K562 (cell line): ENCODE measurements at regions not wholly inside any gene's neighbourhood (a gene's known extent, or its start where the extent isn't known, plus 50 kb on each side); places are given as distances from the start of the nearest gene placed in this dataset.

Source experiments
- ATAC-seq: fragments of 200-7000 bp; cut with Tn5 transposase; 3 replicates; pipeline ENCODE4 v1.9.1; 2020; ENCODE audit warnings: moderate library complexity
- BruUV-seq: library from RNA; stranded (reverse); fragments of 400-500 nt; replicated peaks from 2 replicates; lab custom pipeline; 2021; lab: Mats Ljungman, UMichigan
- CTCF ChIA-PET: fragments of 300-600 bp; formaldehyde crosslinking; extraction: SDS; loops from one replicate; lab custom pipeline; 2021; ENCODE audit warnings: low intra/inter-chr PET ratio; lab: Yijun Ruan, JAX
- POLR2A ChIA-PET: fragments of 300-600, 350-650 bp; sonication (Branson Sonifier 250); formaldehyde crosslinking; extraction: SDS; loops from one replicate; lab custom pipeline; 2021; ENCODE audit warnings: antibody characterized with exemption, inconsistent platforms; lab: Yijun Ruan, JAX
- DNase-seq, 4 experiments: peaks; one replicate each; pipeline versions ENCODE4 v3.0.0 to v3.0.0-alpha.2; 2011 to 2018; ENCODE audit warnings: low spot score in 3 of 4, mixed read lengths in 3 of 4; ENCODE audit errors: extremely low read depth in 1 of 4
- FAIRE-seq: peaks from 2 replicates; lab custom pipeline; 2011; peaks lifted over from hg19 to GRCh38; lab: Jason Lieb, UNC
- H2AFZ ChIP-seq: 2 replicates; pipeline ENCODE4 v1.6.0; 2011; ENCODE audit warnings: low read depth, low read length, control low read depth, inconsistent platforms
- H3K27ac ChIP-seq: fragments of 200-600 bp; 3 replicates; pipeline ENCODE4 v1.8.0; 2011; ENCODE audit warnings: low read depth, mild to moderate bottlenecking, control low read depth, inconsistent platforms, low read length, moderate library complexity, mixed read lengths; ENCODE audit errors: extremely low read depth
- H3K27me3 ChIP-seq, 2 experiments: fragments of 300-600 bp in 1 of 2; 2 replicates in 1 of 2; 3 replicates in 1 of 2; pipeline versions ENCODE4 v1.6.0 to v1.8.0; 2011; ENCODE audit warnings: inconsistent platforms in 2 of 2, low read length in 2 of 2, mild to moderate bottlenecking in 1 of 2, mixed read lengths in 1 of 2, moderate library complexity in 1 of 2; ENCODE audit not compliant: control insufficient read depth in 2 of 2, insufficient read depth in 2 of 2
- H3K36me3 ChIP-seq: fragments of 300-600 bp; 3 replicates; pipeline ENCODE4 v1.8.0; 2011; ENCODE audit warnings: mild to moderate bottlenecking, low read length, inconsistent platforms; ENCODE audit not compliant: control insufficient read depth, insufficient read depth
- H3K4me1 ChIP-seq, 2 experiments: fragments of 200-600 bp in 1 of 2; replicated peaks in 1 of 2; 2 replicates in 1 of 2; 3 replicates in 1 of 2; pipeline versions ENCODE4 v1.5.1 to v1.8.0; 2011; ENCODE audit warnings: inconsistent platforms in 2 of 2, low read length in 2 of 2, mild to moderate bottlenecking in 1 of 2, mixed read lengths in 1 of 2, moderate library complexity in 1 of 2; ENCODE audit not compliant: control insufficient read depth in 2 of 2, insufficient read depth in 2 of 2
- H3K4me2 ChIP-seq: 2 replicates; pipeline ENCODE4 v1.6.1; 2011; ENCODE audit warnings: low read length, control low read depth, inconsistent platforms, mixed read lengths; ENCODE audit not compliant: insufficient read depth
- H3K4me3 ChIP-seq: fragments of 200-600 bp; sonication (generic), shearing (Covaris generic); 2 replicates; pipeline ENCODE4 v1.5.1; 2016; ENCODE audit warnings: control low read depth, inconsistent platforms
- H3K79me2 ChIP-seq: fragments of 200-600 bp; 3 replicates; pipeline ENCODE4 v1.8.0; 2011; ENCODE audit warnings: low read length, inconsistent platforms; ENCODE audit not compliant: control insufficient read depth, insufficient read depth
- H3K9ac ChIP-seq, 2 experiments: 2 replicates each; pipeline versions ENCODE4 v1.6.0 to v1.6.1; 2011; ENCODE audit warnings: low read depth in 2 of 2, low read length in 2 of 2, control low read depth in 1 of 2, inconsistent platforms in 1 of 2, mild to moderate bottlenecking in 1 of 2, mixed read lengths in 1 of 2; ENCODE audit not compliant: insufficient read depth in 1 of 2
- H3K9me1 ChIP-seq: one replicate; pipeline ENCODE4 v1.6.0; 2011; ENCODE audit warnings: inconsistent platforms, mild to moderate bottlenecking, low read length, moderate library complexity; ENCODE audit not compliant: control insufficient read depth, insufficient read depth
- H3K9me3 ChIP-seq: replicated peaks from 2 replicates; pipeline ENCODE4 v1.5.1; 2011; ENCODE audit warnings: low read depth, low read length, inconsistent platforms; ENCODE audit not compliant: control insufficient read depth, insufficient read depth
- H4K20me1 ChIP-seq: replicated peaks from 2 replicates; pipeline ENCODE4 v1.6.1; 2011; ENCODE audit warnings: low read length, inconsistent platforms, mixed read lengths; ENCODE audit not compliant: control insufficient read depth, insufficient read depth
- CBX5 ChIP-seq: IDR thresholded peaks from 2 replicates; pipeline ENCODE4 v1.6.1; 2014; ENCODE audit warnings: low read depth, borderline replicate concordance
- FOXA1 ChIP-seq: fragments of 450-650 bp; IDR thresholded peaks from 2 replicates; pipeline ENCODE4 v1.6.1; 2016; ENCODE audit warnings: mild to moderate bottlenecking, borderline replicate concordance
- JUNB ChIP-seq: fragments of 450-650 bp; formaldehyde crosslinking; conservative IDR thresholded peaks from 2 replicates; pipeline ENCODE4 v1.4.0; 2020; ENCODE audit warnings: mild to moderate bottlenecking
- KLF1 ChIP-seq: fragments of 450-650 bp; IDR thresholded peaks from 2 replicates; pipeline ENCODE4 v1.6.1; 2016; ENCODE audit warnings: missing genetic modification characterization, missing compliant biosample characterization
- MYBL2 ChIP-seq, 2 experiments: fragments of 450-650 bp in 1 of 2; sonication (generic) in 1 of 2; formaldehyde crosslinking in 1 of 2; IDR thresholded peaks; 2 replicates each; pipeline versions ENCODE4 v1.6.1 to v1.8.1; 2017 to 2022; ENCODE audit warnings: borderline replicate concordance in 1 of 2, inconsistent platforms in 1 of 2, low read depth in 1 of 2, mild to moderate bottlenecking in 1 of 2, missing genetic modification reagents in 1 of 2, moderate library complexity in 1 of 2
- PHF8 ChIP-seq: fragments of 200-600 bp; sonication (generic); IDR thresholded peaks from 2 replicates; pipeline ENCODE4 v1.6.1; 2012; ENCODE audit warnings: mixed run types, mild to moderate bottlenecking, inconsistent platforms, low read length, moderate library complexity, borderline replicate concordance
- STAT5A ChIP-seq: IDR thresholded peaks from 2 replicates; pipeline ENCODE4 v1.6.1; 2012; ENCODE audit warnings: low read length, inconsistent platforms, borderline replicate concordance
- TCF7L2 ChIP-seq: fragments of 150-350 bp; IDR thresholded peaks from 2 replicates; pipeline ENCODE4 v1.6.1; 2016; ENCODE audit warnings: low read depth, mild to moderate bottlenecking, low read length, moderate library complexity
- ZNF609 ChIP-seq: sonication (generic); formaldehyde crosslinking; IDR thresholded peaks from 2 replicates; pipeline ENCODE4 v1.8.1; 2023; ENCODE audit warnings: missing genetic modification reagents, mild to moderate bottlenecking, borderline replicate concordance
- ZNF79 ChIP-seq: fragments of 250-450 bp; sonication (Bioruptor Pico); IDR thresholded peaks from 2 replicates; pipeline ENCODE4 v1.4.0; 2020; ENCODE audit warnings: low read depth, mild to moderate bottlenecking, moderate library complexity
- in situ Hi-C: fragments of 300-500 bp; cut with MboI; formaldehyde crosslinking; loops from 4 replicates; pipeline ENCODE4 v1.15.0; 2018; ENCODE audit warnings: inconsistent platforms, mixed read lengths
- intact Hi-C: fragments of 100-400 bp; cut with micrococcal nuclease; formaldehyde crosslinking; loops from 2 replicates; pipeline ENCODE4 v1.14.2; 2022
- TF ChIP-seq, protein P1 (sequence below): fragments of 450-650 bp; formaldehyde crosslinking; IDR thresholded peaks from 2 replicates; pipeline ENCODE4 v1.4.0; 2020; ENCODE audit warnings: mild to moderate bottlenecking, moderate library complexity

DNA sequence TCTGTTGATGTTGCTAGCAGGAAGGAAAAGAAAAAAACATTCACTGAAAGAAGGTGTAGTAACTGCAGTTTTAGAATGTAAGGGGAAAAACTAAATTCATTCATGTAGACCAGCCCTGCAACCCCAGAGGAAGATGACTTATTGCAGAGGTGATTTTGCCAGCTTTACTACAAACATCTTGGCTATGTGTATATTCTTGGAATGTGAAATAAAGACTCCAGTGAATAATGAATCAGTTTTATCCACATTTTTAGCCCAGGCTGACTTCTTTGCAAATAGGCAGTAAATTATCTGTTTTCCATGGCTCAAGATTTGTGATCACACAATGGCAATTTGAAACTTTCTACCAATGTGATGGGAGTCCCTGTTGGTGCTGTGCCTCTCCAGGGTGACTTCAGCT, 206.1 kb upstream of the SETBP1 start:
- FAIRE-seq: no peak
- CTCF ChIA-PET: no interaction called here
- TF ChIP-seq FOXA1 (no peak), STAT5A (no peak), MYBL2 (IDR thresholded peaks at IDR 0.05; ENCODE audit: low read depth) (no peak), MYBL2 (CRISPR knock-in tag; IDR thresholded peaks at IDR 0.05; ENCODE audit: borderline replicate concordance) (no peak), ZNF609 (CRISPR knock-in tag) (no peak), KLF1 (no peak), TCF7L2 (no peak), PHF8 (no peak), CBX5 (no peak), ZNF79 (CRISPR knock-in tag) (no peak), JUNB (CRISPR knock-in tag) (no peak)
- TF ChIP-seq, protein P1, sequence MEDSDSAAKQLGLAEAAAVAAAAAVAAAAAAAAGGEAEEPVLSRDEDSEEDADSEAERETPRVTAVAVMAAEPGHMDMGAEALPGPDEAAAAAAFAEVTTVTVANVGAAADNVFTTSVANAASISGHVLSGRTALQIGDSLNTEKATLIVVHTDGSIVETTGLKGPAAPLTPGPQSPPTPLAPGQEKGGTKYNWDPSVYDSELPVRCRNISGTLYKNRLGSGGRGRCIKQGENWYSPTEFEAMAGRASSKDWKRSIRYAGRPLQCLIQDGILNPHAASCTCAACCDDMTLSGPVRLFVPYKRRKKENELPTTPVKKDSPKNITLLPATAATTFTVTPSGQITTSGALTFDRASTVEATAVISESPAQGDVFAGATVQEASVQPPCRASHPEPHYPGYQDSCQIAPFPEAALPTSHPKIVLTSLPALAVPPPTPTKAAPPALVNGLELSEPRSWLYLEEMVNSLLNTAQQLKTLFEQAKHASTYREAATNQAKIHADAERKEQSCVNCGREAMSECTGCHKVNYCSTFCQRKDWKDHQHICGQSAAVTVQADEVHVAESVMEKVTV (CRISPR knock-in tag): no peak

More for the DNA sequence above, 206.1 kb upstream of the SETBP1 start:
- Histone ChIP-seq H3K4me2 (no peak overlapping the region), H3K9me3 (no peaks in the 10 kb centered on the region), H3K36me3 (no peaks in the 10 kb centered on the region), H4K20me1 (no peaks in the 10 kb centered on the region), H3K9me1 (no peaks in the 10 kb centered on the region), H3K4me3 (no peak overlapping the region), H3K27ac (no peak overlapping the region), H3K9ac (no peak overlapping the region), H3K27me3 (no peaks in the 10 kb centered on the region), H3K4me1 (no peaks in the 10 kb centered on the region), H2AFZ (no peak overlapping the region), H3K79me2 (no peaks in the 10 kb centered on the region)
- ATAC-seq (no peak), DNase-seq (no peak)
- no TSS peak for BruUV-seq
- in situ Hi-C loops (no loop called here), intact Hi-C loops (no loop called here)
- POLR2A ChIA-PET: no interaction called here
